ENCODE measurements at regions not wholly inside any gene's neighbourhood (a gene's known extent, or its start where the extent isn't known, plus 50 kb on each side); places are given as distances from the start of the nearest gene placed in this dataset.
A peak's percentile ranks its signal among the peaks of the same experiment; 100 is the strongest.

GRCh38 chr7:23981758-23982157 is 271.7 kb downstream of the STK31 start:
- no peak for DNase-seq

- no peak for DNase-seq
Measured at GRCh38 chr7:24005517-24005916, 278.5 kb upstream of the NPY start.

- DNase-seq: no peak
Measured at GRCh38 chr7:24010495-24010894, 273.5 kb upstream of the NPY start.

- DNase-seq: no peak
Measured at GRCh38 chr7:24017519-24017918, 266.5 kb upstream of the NPY start.

GRCh38 chr7:24018331-24018730 is 265.7 kb upstream of the NPY start:
- DNase-seq: no peak

GRCh38 chr7:24019841-24020240 is 264.1 kb upstream of the NPY start:
- DNase-seq: no peak

GRCh38 chr7:24024276-24025068 is 259.5 kb upstream of the NPY start:
- DNase-seq: no peak

- DNase-seq: peak; percentile 8
Measured at GRCh38 chr7:24025094-24025493, 258.9 kb upstream of the NPY start.

- no peak for DNase-seq
Measured at GRCh38 chr7:24025765-24026164, 258.2 kb upstream of the NPY start.

- DNase-seq: no peak
Measured at GRCh38 chr7:24026351-24026750, 257.6 kb upstream of the NPY start.

- DNase-seq: no peak
Measured at GRCh38 chr7:24029068-24029467, 254.9 kb upstream of the NPY start.

- no peak for DNase-seq
Measured at GRCh38 chr7:24034251-24034650, 249.7 kb upstream of the NPY start.

- no peak for DNase-seq
Measured at GRCh38 chr7:24035366-24036032, 248.5 kb upstream of the NPY start.

- DNase-seq: peak; percentile 2
Measured at GRCh38 chr7:24036033-24036412, 248.0 kb upstream of the NPY start.

GRCh38 chr7:24038993-24039392 is 245.0 kb upstream of the NPY start:
- no peak for DNase-seq

GRCh38 chr7:24039991-24040624 is 243.9 kb upstream of the NPY start:
- DNase-seq: no peak

GRCh38 chr7:24042028-24042427 is 242.0 kb upstream of the NPY start:
- DNase-seq: no peak

- no peak for DNase-seq
Measured at GRCh38 chr7:24049296-24049695, 234.7 kb upstream of the NPY start.

- DNase-seq: no peak
Measured at GRCh38 chr7:24050991-24051560, 232.9 kb upstream of the NPY start.

- DNase-seq: no peak
Measured at GRCh38 chr7:24051651-24052050, 232.3 kb upstream of the NPY start.

GRCh38 chr7:24052572-24053260 is 231.3 kb upstream of the NPY start:
- peak; percentile 25 for DNase-seq

GRCh38 chr7:24054236-24054635 is 229.8 kb upstream of the NPY start:
- DNase-seq: no peak

GRCh38 chr7:24057243-24057642 is 226.7 kb upstream of the NPY start:
- no peak for DNase-seq

Data from HCEC 1CT (cell line).